Suprapubic skin (tissue), 3 donors: ENCODE measurements at regions not wholly inside any gene's neighbourhood (a gene's known extent, or its start where the extent isn't known, plus 50 kb on each side); places are given as distances from the start of the nearest gene placed in this dataset.

Source experiments
- POLR2A ChIP-seq, 2 donors: fragments of 450-650 bp; IDR thresholded peaks; one replicate each; pipeline ENCODE4 v1.6.1; 2017; ENCODE audit warnings: antibody characterized with exemption in 2 of 2, mild to moderate bottlenecking in 2 of 2, moderate library complexity in 2 of 2
- TF ChIP-seq, protein P1 (sequence below), 2 donors: fragments of 200-600 bp in 1 of 2; fragments of 450-650 bp in 1 of 2; sonication (generic) in 1 of 2; IDR thresholded peaks; one replicate each; pipeline ENCODE4 v1.5.1; 2016 to 2019; ENCODE audit warnings: antibody characterized with exemption in 2 of 2, mild to moderate bottlenecking in 1 of 2, moderate library complexity in 1 of 2

DNA sequence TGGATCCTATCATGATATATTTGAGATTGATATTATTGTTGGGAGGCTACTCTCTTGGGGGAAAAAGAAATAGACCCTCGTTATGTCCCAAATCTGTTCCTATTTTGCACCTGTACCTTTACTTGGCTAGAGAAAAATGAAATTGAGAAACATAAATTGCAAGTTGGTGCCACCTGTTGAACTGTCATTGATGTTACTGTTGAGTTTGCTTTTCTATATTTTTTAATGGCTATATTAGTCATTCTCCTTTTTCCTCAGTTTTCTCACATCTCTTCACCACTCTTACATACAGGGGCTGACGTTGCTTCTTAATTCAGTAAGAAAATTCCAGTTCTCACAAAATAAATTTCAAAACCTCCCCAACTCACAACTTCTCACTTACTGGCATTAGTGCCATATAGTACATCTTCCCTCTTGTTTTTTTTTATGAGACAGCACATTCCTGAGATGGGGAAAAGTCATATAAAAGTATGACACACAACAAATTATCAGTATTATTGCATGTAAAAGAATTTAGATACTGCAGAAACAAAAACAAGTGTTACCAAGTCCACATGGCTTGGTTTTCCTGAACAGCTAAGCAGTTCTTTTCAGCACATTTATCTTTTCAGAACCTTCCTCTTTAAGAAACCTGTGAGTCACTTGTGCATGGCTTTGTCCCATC is 348.3 kb upstream of the DSEL start:
- TF ChIP-seq, protein P1, sequence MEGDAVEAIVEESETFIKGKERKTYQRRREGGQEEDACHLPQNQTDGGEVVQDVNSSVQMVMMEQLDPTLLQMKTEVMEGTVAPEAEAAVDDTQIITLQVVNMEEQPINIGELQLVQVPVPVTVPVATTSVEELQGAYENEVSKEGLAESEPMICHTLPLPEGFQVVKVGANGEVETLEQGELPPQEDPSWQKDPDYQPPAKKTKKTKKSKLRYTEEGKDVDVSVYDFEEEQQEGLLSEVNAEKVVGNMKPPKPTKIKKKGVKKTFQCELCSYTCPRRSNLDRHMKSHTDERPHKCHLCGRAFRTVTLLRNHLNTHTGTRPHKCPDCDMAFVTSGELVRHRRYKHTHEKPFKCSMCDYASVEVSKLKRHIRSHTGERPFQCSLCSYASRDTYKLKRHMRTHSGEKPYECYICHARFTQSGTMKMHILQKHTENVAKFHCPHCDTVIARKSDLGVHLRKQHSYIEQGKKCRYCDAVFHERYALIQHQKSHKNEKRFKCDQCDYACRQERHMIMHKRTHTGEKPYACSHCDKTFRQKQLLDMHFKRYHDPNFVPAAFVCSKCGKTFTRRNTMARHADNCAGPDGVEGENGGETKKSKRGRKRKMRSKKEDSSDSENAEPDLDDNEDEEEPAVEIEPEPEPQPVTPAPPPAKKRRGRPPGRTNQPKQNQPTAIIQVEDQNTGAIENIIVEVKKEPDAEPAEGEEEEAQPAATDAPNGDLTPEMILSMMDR (IDR thresholded peaks at IDR 0.05), result no peak
- TF ChIP-seq POLR2A (IDR thresholded peaks at IDR 0.05), result no peak
